Neural progenitor cell (in vitro differentiated cells): ENCODE measurements at regions not wholly inside any gene's neighbourhood (a gene's known extent, or its start where the extent isn't known, plus 50 kb on each side); places are given as distances from the start of the nearest gene placed in this dataset.

Source experiments
- EZH2 ChIP-seq: fragments of 200-600 bp; sonication (generic); IDR thresholded peaks from 2 replicates; pipeline ENCODE4 v1.6.1; 2017; ENCODE audit warnings: antibody characterized with exemption, mild to moderate bottlenecking, moderate library complexity
- EZH2phosphoT487 ChIP-seq: fragments of 200-600 bp; sonication (generic); IDR thresholded peaks from 2 replicates; pipeline ENCODE4 v1.6.1; 2017; ENCODE audit warnings: antibody characterized with exemption
- TF ChIP-seq, protein P1 (sequence below): fragments of 200-600 bp; sonication (generic); IDR thresholded peaks from 2 replicates; pipeline ENCODE4 v1.5.1; 2017; ENCODE audit warnings: antibody characterized with exemption, mild to moderate bottlenecking

DNA sequence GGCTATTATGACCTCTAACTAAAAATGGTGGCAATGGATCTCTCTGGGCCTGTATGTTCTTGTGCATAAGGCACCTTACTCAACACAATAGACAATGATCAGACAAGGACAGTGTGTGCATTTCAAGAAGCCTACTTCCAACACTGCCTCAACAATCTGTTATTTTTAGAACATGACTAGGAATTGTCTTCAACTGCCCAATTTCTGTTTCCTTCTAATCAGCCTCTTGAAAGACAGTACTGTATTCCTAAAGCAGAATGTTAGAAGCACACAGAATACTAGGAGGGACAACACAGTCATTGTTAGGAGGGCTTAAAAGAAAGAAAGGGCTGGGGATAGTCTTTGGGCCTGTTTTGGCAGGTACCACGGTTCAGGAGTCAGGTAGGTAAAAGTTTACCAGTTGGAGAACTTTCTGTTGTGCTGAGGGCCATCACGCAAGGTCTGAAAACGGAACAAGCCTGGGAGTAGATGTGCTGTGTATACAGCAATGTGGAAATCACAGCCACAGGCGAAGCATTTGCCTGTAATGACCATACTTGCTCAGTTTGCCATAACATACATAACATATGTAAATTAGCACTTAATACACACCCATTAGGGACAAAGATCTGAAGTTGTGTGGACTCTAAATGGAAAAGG, 100.8 kb upstream of the ATXN3L start:
- TF ChIP-seq, protein P1, sequence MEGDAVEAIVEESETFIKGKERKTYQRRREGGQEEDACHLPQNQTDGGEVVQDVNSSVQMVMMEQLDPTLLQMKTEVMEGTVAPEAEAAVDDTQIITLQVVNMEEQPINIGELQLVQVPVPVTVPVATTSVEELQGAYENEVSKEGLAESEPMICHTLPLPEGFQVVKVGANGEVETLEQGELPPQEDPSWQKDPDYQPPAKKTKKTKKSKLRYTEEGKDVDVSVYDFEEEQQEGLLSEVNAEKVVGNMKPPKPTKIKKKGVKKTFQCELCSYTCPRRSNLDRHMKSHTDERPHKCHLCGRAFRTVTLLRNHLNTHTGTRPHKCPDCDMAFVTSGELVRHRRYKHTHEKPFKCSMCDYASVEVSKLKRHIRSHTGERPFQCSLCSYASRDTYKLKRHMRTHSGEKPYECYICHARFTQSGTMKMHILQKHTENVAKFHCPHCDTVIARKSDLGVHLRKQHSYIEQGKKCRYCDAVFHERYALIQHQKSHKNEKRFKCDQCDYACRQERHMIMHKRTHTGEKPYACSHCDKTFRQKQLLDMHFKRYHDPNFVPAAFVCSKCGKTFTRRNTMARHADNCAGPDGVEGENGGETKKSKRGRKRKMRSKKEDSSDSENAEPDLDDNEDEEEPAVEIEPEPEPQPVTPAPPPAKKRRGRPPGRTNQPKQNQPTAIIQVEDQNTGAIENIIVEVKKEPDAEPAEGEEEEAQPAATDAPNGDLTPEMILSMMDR, result no peak
- TF ChIP-seq EZH2phosphoT487 (no peak), EZH2 (no peak)
